NCI-H2227 (cell line): ENCODE measurements at regions not wholly inside any gene's neighbourhood (a gene's known extent, or its start where the extent isn't known, plus 50 kb on each side); places are given as distances from the start of the nearest gene placed in this dataset.

Experiments
- DNase-seq: peaks from one replicate; lab custom pipeline; 2025; ENCODE audit not compliant: unreplicated experiment; lab: John Stamatoyannopoulos, UW

- DNase-seq: no peak
Measured at GRCh38 chr10:131620904-131621303, 279.9 kb upstream of the PPP2R2D start.

GRCh38 chr10:131621784-131622624, 278.8 kb upstream of the PPP2R2D start:
- DNase-seq: no peak

- no peak for DNase-seq
Measured at GRCh38 chr10:131625041-131625440, 275.8 kb upstream of the PPP2R2D start.

GRCh38 chr10:131626274-131626673, 274.5 kb upstream of the PPP2R2D start:
- DNase-seq: no peak

GRCh38 chr10:131629026-131629770, 271.6 kb upstream of the PPP2R2D start:
- DNase-seq: no peak

- no peak for DNase-seq
Measured at GRCh38 chr10:131630772-131631258, 270.0 kb upstream of the PPP2R2D start.

- DNase-seq: no peak
Measured at GRCh38 chr10:131631619-131632018, 269.2 kb upstream of the PPP2R2D start.

- no peak for DNase-seq
Measured at GRCh38 chr10:131635564-131636015, 265.2 kb upstream of the PPP2R2D start.

GRCh38 chr10:131636116-131636515, 264.7 kb upstream of the PPP2R2D start:
- DNase-seq: no peak

GRCh38 chr10:131636841-131637724, 263.7 kb upstream of the PPP2R2D start:
- DNase-seq: no peak

- no peak for DNase-seq
Measured at GRCh38 chr10:131638049-131638879, 262.5 kb upstream of the PPP2R2D start.

GRCh38 chr10:131638880-131639278, 261.9 kb upstream of the PPP2R2D start:
- no peak for DNase-seq

GRCh38 chr10:131640045-131640644, 260.7 kb upstream of the PPP2R2D start:
- no peak for DNase-seq

- DNase-seq: no peak
Measured at GRCh38 chr10:131641231-131641630, 259.6 kb upstream of the PPP2R2D start.

GRCh38 chr10:131641898-131642297, 258.9 kb upstream of the PPP2R2D start:
- no peak for DNase-seq

- no peak for DNase-seq
Measured at GRCh38 chr10:131642966-131643365, 257.8 kb upstream of the PPP2R2D start.

- DNase-seq: no peak
Measured at GRCh38 chr10:131644289-131644688, 256.5 kb upstream of the PPP2R2D start.

GRCh38 chr10:131644864-131645658, 255.7 kb upstream of the PPP2R2D start:
- DNase-seq: no peak

GRCh38 chr10:131645756-131646155, 255.1 kb upstream of the PPP2R2D start:
- DNase-seq: no peak
